Fibroblast of lung (primary cell): ENCODE measurements at regions not wholly inside any gene's neighbourhood (a gene's known extent, or its start where the extent isn't known, plus 50 kb on each side); places are given as distances from the start of the nearest gene placed in this dataset.

ENCODE experiments used
- CTCF ChIP-seq, 2 donors: IDR thresholded peaks in 1 of 2; conservative IDR thresholded peaks in 1 of 2; 1 replicate in 1 of 2; 2 replicates in 1 of 2; pipeline ENCODE4 v1.5.1; 2011 to 2012; ENCODE audit warnings: low read length in 2 of 2, control low read depth in 1 of 2, inconsistent platforms in 1 of 2, low read depth in 1 of 2, mild to moderate bottlenecking in 1 of 2
- EZH2 ChIP-seq: IDR thresholded peaks from 2 replicates; pipeline ENCODE4 v1.5.1; 2012; ENCODE audit warnings: low read length, control low read depth, mild to moderate bottlenecking; ENCODE audit errors: missing control alignments

GRCh38 chr13:28553971-28554370, 59.0 kb upstream of the FLT1 start:
- no peak for TF ChIP-seq CTCF (conservative IDR thresholded peaks at IDR 0.05 in 1 of 2, IDR thresholded peaks at IDR 0.05 in 1 of 2; ENCODE audit: low read depth in 1 of 2, low read length in 2 of 2)
- TF ChIP-seq EZH2: no peak
